ENCODE measurements at regions not wholly inside any gene's neighbourhood (a gene's known extent, or its start where the extent isn't known, plus 50 kb on each side); places are given as distances from the start of the nearest gene placed in this dataset.

GRCh38 chr21:41579692-41580091 is 71.7 kb upstream of the TMPRSS2 start:
- no peak overlapping the region for H3K4me3 ChIP-seq (ENCODE audit: low read depth, low read length)
- TF ChIP-seq POLR2A (IDR thresholded peaks at IDR 0.05; ENCODE audit: extremely low read depth, insufficient read length) (no peak), MAX (IDR thresholded peaks at IDR 0.05; ENCODE audit: low read depth, low read length) (no peak), CTCF (IDR thresholded peaks at IDR 0.05; ENCODE audit: low read depth, low read length) (no peak), MYC (IDR thresholded peaks at IDR 0.05; ENCODE audit: low read depth, low read length) (no peak)
- no peak for DNase-seq (ENCODE audit: low read depth)

GRCh38 chr21:41578716-41579115 is 70.8 kb upstream of the TMPRSS2 start:
- no peak overlapping the region for H3K4me3 ChIP-seq (ENCODE audit: low read depth, low read length)
- peak; percentile 12 for DNase-seq (ENCODE audit: low read depth)
- no peak for TF ChIP-seq CTCF (IDR thresholded peaks at IDR 0.05; ENCODE audit: low read depth, low read length)
- no peak for TF ChIP-seq POLR2A (IDR thresholded peaks at IDR 0.05; ENCODE audit: extremely low read depth, insufficient read length)
- no peak for TF ChIP-seq MAX (IDR thresholded peaks at IDR 0.05; ENCODE audit: low read depth, low read length)
- TF ChIP-seq MYC (IDR thresholded peaks at IDR 0.05; ENCODE audit: low read depth, low read length) = no peak

GRCh38 chr21:41578083-41578482 is 70.1 kb upstream of the TMPRSS2 start:
- DNase-seq (ENCODE audit: low read depth) = no peak
- H3K4me3 ChIP-seq (ENCODE audit: low read depth, low read length) = no peak overlapping the region
- TF ChIP-seq MYC (IDR thresholded peaks at IDR 0.05; ENCODE audit: low read depth, low read length) (no peak), POLR2A (IDR thresholded peaks at IDR 0.05; ENCODE audit: extremely low read depth, insufficient read length) (no peak), MAX (IDR thresholded peaks at IDR 0.05; ENCODE audit: low read depth, low read length) (no peak), CTCF (IDR thresholded peaks at IDR 0.05; ENCODE audit: low read depth, low read length) (no peak)

GRCh38 chr21:41576013-41576615 is 68.2 kb upstream of the TMPRSS2 start:
- DNase-seq (ENCODE audit: low read depth) = no peak
- H3K4me3 ChIP-seq (ENCODE audit: low read depth, low read length) = no peak overlapping the region
- TF ChIP-seq MAX (IDR thresholded peaks at IDR 0.05; ENCODE audit: low read depth, low read length) (0 out of 2 replicates have a peak, but pooled peaks have one; percentile 24), CTCF (IDR thresholded peaks at IDR 0.05; ENCODE audit: low read depth, low read length) (no peak)

GRCh38 chr21:41573902-41574690 is 66.1 kb upstream of the TMPRSS2 start:
- DNase-seq (ENCODE audit: low read depth) = no peak
- TF ChIP-seq MAX (IDR thresholded peaks at IDR 0.05; ENCODE audit: low read depth, low read length) (no peak), MYC (IDR thresholded peaks at IDR 0.05; ENCODE audit: low read depth, low read length) (no peak)
- no peak overlapping the region for H3K4me3 ChIP-seq (ENCODE audit: low read depth, low read length)

- peak; percentile 19 for DNase-seq (ENCODE audit: low read depth)
- no peak for TF ChIP-seq MAX (IDR thresholded peaks at IDR 0.05; ENCODE audit: low read depth, low read length)
- no peak overlapping the region for H3K4me3 ChIP-seq (ENCODE audit: low read depth, low read length)
Measured at GRCh38 chr21:41571938-41572510, 64.1 kb upstream of the TMPRSS2 start.

Data from NB4 (cell line).